ENCODE measurements at regions not wholly inside any gene's neighbourhood (a gene's known extent, or its start where the extent isn't known, plus 50 kb on each side); places are given as distances from the start of the nearest gene placed in this dataset.

DNA sequence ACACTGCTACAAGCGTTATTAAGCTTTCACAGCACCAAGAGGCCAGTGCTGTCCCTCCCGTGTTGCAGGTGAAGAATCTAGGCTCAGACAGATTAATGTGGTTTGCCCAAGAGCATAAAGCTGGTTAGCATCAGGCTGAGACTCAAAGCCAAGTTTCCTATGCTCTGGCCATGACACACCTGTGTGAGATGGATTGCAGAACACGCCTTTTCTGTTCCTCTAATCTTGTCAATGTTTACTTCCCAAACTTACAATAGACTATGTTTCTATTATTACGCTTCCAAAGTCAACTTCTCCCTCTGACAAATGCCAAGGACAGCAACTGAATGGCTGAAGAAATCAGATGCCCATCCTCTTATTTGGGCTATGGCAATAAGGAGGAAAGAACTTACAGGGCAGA lies 138.4 kb upstream of the SLIT3 start:
- no peaks in the 10 kb centered on the region for H3K4me1 Mint-ChIP-seq
- TF ChIP-seq, protein P1, sequence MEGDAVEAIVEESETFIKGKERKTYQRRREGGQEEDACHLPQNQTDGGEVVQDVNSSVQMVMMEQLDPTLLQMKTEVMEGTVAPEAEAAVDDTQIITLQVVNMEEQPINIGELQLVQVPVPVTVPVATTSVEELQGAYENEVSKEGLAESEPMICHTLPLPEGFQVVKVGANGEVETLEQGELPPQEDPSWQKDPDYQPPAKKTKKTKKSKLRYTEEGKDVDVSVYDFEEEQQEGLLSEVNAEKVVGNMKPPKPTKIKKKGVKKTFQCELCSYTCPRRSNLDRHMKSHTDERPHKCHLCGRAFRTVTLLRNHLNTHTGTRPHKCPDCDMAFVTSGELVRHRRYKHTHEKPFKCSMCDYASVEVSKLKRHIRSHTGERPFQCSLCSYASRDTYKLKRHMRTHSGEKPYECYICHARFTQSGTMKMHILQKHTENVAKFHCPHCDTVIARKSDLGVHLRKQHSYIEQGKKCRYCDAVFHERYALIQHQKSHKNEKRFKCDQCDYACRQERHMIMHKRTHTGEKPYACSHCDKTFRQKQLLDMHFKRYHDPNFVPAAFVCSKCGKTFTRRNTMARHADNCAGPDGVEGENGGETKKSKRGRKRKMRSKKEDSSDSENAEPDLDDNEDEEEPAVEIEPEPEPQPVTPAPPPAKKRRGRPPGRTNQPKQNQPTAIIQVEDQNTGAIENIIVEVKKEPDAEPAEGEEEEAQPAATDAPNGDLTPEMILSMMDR (IDR thresholded peaks at IDR 0.05; ENCODE audit: unreplicated experiment in 3 of 3): no peak
- H3K4me3 Mint-ChIP-seq: no peak overlapping the region
- no peaks in the 10 kb centered on the region for H3K9me3 Mint-ChIP-seq
- H3K27ac Mint-ChIP-seq: no peak overlapping the region
- H3K27me3 Mint-ChIP-seq (ENCODE audit: low read depth): peaks cover 11% of the 10 kb centered on the region
- no peaks in the 10 kb centered on the region for H3K36me3 Mint-ChIP-seq (ENCODE audit: low read depth)

DNA sequence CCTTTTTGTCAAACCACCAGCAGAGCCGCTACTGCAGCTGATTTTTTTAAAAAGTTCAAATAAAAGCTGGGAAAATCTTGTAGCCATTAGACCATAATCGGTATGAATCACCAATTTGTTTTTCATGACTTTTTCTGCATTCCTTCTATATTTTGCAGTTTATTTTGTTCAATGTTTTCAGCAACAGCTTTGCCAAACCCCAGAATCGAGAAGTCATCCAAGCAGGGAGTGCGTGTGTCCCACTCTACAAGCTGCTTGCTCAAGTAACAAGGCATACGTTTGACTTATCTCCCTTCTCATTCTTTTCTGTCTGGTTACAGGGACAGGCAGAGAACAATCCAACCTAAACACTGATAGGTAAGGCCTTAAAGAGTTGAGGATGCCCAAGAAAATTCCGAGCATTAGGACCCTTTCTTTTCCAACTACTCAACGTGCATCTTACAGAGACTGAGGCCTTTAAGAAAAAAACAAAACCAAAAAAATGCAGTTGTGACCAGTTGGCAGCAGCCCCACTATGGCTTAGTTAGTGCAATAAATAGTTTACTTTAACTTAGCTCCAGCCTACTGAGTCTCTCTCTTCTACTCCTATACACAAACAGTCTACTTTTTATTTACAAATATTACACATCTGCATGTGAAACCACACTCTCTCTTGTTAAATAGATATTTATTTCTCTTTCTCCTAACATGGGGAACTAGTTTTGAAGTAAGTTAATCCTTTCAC lies 134.7 kb upstream of the SLIT3 start:
- H3K36me3 Mint-ChIP-seq (ENCODE audit: low read depth): no peaks in the 10 kb centered on the region
- TF ChIP-seq, protein P1 (IDR thresholded peaks at IDR 0.05; ENCODE audit: unreplicated experiment in 3 of 3): no peak
- H3K9me3 Mint-ChIP-seq: no peaks in the 10 kb centered on the region
- H3K4me3 Mint-ChIP-seq: no peak overlapping the region
- no peak overlapping the region for H3K27ac Mint-ChIP-seq
- H3K4me1 Mint-ChIP-seq: peaks cover 14% of the 10 kb centered on the region
- H3K27me3 Mint-ChIP-seq (ENCODE audit: low read depth): peaks cover 5% of the 10 kb centered on the region

DNA sequence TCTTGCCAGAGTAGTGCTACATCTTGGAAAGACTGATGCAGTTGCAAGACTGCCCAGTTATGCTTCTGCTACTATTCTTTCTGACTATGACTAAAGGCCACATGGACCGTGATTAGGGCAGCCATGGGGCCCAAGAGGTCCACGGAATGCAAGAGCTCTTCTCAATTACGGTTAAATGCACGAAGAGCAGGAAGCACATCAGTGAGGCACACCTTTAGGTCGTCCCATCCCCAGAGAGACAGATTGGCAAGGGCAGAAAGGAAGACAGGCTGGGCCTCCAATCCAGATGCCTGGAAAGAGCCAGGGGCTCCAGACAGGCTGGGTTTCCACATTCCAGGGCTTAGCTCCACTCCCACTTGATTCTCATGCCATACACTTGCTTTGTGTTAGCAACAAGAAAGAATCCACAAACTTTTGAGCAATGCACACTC lies 132.3 kb upstream of the SLIT3 start:
- Mint-ChIP-seq H3K27ac (no peak overlapping the region), H3K4me1 (peaks cover 21% of the 10 kb centered on the region), H3K27me3 (ENCODE audit: low read depth) (no peaks in the 10 kb centered on the region), H3K36me3 (ENCODE audit: low read depth) (no peaks in the 10 kb centered on the region), H3K4me3 (no peak overlapping the region), H3K9me3 (peaks cover 3% of the 10 kb centered on the region)
- TF ChIP-seq, protein P1 (IDR thresholded peaks at IDR 0.05; ENCODE audit: unreplicated experiment in 3 of 3): no peak

DNA sequence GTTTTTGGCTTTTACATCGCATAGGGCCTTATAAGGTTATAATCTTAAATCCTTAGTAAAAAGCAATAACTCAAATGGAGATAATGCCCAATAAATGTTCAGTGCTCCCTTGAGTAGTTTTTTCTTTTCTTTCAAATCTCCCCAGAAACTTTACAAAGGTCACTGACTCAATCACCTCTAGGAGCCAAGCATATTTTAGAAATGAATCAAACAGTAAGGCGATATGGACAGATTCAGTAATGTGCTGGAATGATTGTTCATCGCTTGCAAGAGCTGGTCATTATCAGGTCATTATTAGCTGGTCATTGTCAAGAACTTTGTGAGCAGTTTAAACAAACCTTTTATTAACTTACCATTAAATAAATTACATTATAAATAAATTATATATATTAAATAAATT lies 130.4 kb upstream of the SLIT3 start:
- no peak overlapping the region for H3K27ac Mint-ChIP-seq
- H3K27me3 Mint-ChIP-seq (ENCODE audit: low read depth): no peaks in the 10 kb centered on the region
- peaks cover 3% of the 10 kb centered on the region for H3K9me3 Mint-ChIP-seq
- peaks cover 21% of the 10 kb centered on the region for H3K4me1 Mint-ChIP-seq
- TF ChIP-seq, protein P1 (IDR thresholded peaks at IDR 0.05; ENCODE audit: unreplicated experiment in 3 of 3): no peak
- H3K36me3 Mint-ChIP-seq (ENCODE audit: low read depth): no peaks in the 10 kb centered on the region
- H3K4me3 Mint-ChIP-seq: no peak overlapping the region

DNA sequence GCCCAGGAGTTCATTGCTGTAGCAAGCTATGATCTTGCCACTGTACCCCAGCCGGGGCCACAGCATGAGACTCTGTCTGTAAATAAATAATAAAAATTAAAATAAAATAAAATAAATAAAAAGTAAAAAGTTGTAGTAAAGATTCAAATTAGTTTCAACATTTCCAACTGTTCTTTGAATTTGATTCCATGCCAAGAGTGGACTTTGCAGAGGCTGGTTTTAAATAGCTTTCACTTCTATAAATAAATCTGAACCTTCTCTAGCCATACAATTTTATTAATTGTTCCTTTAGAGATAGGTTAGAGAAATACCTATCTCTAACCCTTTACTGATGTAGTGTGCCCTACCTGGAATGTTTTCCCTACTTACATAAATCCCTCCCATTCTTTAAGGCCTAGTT lies 129.7 kb upstream of the SLIT3 start:
- peaks cover 3% of the 10 kb centered on the region for H3K9me3 Mint-ChIP-seq
- no peaks in the 10 kb centered on the region for H3K36me3 Mint-ChIP-seq (ENCODE audit: low read depth)
- H3K27ac Mint-ChIP-seq: no peak overlapping the region
- H3K4me1 Mint-ChIP-seq: peaks cover 21% of the 10 kb centered on the region
- TF ChIP-seq, protein P1 (IDR thresholded peaks at IDR 0.05; ENCODE audit: unreplicated experiment in 3 of 3): no peak
- H3K4me3 Mint-ChIP-seq: no peak overlapping the region
- no peaks in the 10 kb centered on the region for H3K27me3 Mint-ChIP-seq (ENCODE audit: low read depth)

DNA sequence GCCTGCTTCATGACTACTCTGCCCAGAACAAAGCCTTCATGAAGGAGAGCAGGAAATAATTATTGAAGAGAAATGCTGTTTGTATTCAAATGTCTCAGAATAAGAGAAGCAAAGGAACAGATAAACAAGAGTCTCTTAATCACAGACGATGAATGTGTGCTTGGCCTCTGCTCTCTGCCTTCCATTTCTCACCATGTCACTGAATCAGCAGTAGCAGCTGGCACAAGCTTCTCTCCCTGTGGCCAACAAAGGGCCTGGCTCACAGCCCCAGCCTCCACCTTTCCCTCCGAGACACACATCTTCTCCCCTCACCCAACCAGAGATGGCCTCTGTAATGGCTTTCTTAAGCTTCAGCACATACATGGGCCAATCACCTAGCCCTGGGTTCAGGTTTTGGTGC lies 128.1 kb upstream of the SLIT3 start:
- Mint-ChIP-seq H3K36me3 (ENCODE audit: low read depth) (no peaks in the 10 kb centered on the region), H3K4me1 (peaks cover 21% of the 10 kb centered on the region), H3K27ac (no peak overlapping the region), H3K27me3 (ENCODE audit: low read depth) (no peaks in the 10 kb centered on the region), H3K9me3 (peaks cover 3% of the 10 kb centered on the region), H3K4me3 (no peak overlapping the region)
- TF ChIP-seq, protein P1 (IDR thresholded peaks at IDR 0.05; ENCODE audit: unreplicated experiment in 3 of 3): no peak
